IPS-18c (cell line): ENCODE measurements at regions not wholly inside any gene's neighbourhood (a gene's known extent, or its start where the extent isn't known, plus 50 kb on each side); places are given as distances from the start of the nearest gene placed in this dataset.

Source experiments
- H3K4me3 ChIP-seq: 2 replicates; pipeline ENCODE4 v1.7.0; 2013; ENCODE audit warnings: low read depth, mild to moderate bottlenecking, low read length, moderate library complexity; ENCODE audit not compliant: insufficient read depth
- H3K9me3 ChIP-seq: one replicate; pipeline ENCODE4 v1.6.1; 2013; ENCODE audit warnings: mild to moderate bottlenecking, low read length, moderate library complexity; ENCODE audit not compliant: control insufficient read depth, insufficient read depth

GRCh38 chr1:199122532-199123311, 483.9 kb downstream of the PTPRC start:
- no peak overlapping the region for H3K4me3 ChIP-seq
- no peaks in the 10 kb centered on the region for H3K9me3 ChIP-seq

- Histone ChIP-seq H3K4me3 (no peak overlapping the region), H3K9me3 (no peaks in the 10 kb centered on the region)
Measured at GRCh38 chr1:199123615-199124014, 484.8 kb downstream of the PTPRC start.

DNA sequence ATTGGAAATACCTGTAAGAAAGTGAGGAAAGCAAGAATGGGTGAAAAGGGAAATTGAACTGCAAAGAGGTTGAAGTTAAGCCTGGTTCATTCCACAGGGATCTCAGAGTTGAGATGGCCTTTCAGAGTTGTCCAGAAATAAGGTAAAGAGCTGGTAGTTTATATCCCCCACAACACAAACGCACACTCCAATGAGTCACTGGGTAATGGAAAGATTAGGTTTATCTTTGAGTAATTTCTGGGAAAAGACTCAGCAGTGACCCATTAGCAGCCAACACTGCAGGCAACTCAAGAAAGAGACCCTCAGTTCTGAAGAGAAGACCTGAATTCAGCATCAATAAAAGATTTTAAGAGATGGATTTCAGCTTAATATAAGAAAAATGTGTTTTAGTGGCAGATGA, 485.5 kb downstream of the PTPRC start:
- H3K9me3 ChIP-seq = no peaks in the 10 kb centered on the region

DNA sequence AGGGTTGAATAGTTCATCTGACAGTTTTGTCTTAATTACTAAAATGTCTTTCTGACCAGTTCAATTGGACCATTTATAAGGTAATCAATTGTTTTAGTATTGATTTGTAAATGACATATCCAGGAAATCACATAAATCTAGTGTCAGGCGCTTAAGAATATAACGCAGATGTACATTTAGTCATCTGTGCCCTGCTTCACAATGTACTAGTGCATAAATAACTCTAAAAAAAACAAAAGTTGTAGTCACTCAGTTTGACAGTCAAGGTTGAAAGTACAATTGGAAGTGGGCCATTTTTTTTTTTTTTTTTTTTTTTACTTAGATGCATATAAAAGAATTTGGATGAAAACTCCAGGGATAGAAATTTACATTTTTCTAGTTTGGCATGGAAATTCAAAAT, 490.4 kb downstream of the PTPRC start:
- Histone ChIP-seq H3K4me3 (no peak overlapping the region), H3K9me3 (no peaks in the 10 kb centered on the region)

More for the DNA sequence above, 485.5 kb downstream of the PTPRC start:
- H3K4me3 ChIP-seq = no peak overlapping the region

GRCh38 chr1:199132006-199132405, 493.2 kb downstream of the PTPRC start:
- no peak overlapping the region for H3K4me3 ChIP-seq
- no peaks in the 10 kb centered on the region for H3K9me3 ChIP-seq

- Histone ChIP-seq H3K4me3 (no peak overlapping the region), H3K9me3 (no peaks in the 10 kb centered on the region)
Measured at GRCh38 chr1:199135901-199136300, 497.1 kb downstream of the PTPRC start.

- no peak overlapping the region for H3K4me3 ChIP-seq
- H3K9me3 ChIP-seq = no peaks in the 10 kb centered on the region
Measured at GRCh38 chr1:199138061-199138460, 499.2 kb downstream of the PTPRC start.

DNA sequence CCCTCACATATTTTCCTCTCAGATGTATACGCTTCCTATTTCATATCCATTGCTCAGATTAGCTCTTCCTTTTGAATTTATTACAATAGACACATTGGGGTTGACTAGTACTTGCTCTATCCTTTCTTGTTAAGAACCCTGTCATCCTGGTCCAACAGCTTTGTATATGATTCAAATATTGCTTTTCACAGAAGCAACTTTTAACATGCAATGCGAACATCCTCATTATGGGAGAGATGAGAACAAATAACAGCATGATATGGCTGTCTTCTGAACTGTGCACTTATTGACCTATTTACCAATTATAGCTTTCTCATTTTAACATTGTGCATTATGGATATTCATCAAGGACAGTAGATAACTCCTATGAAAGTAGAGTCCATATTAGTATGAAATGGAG, 510.8 kb downstream of the PTPRC start:
- Histone ChIP-seq H3K9me3 (no peaks in the 10 kb centered on the region), H3K4me3 (no peak overlapping the region)

GRCh38 chr1:199150756-199151155, 511.9 kb downstream of the PTPRC start:
- Histone ChIP-seq H3K4me3 (no peak overlapping the region), H3K9me3 (no peaks in the 10 kb centered on the region)

- no peak overlapping the region for H3K4me3 ChIP-seq
- no peaks in the 10 kb centered on the region for H3K9me3 ChIP-seq
Measured at GRCh38 chr1:199151634-199152425, 513.0 kb downstream of the PTPRC start.

DNA sequence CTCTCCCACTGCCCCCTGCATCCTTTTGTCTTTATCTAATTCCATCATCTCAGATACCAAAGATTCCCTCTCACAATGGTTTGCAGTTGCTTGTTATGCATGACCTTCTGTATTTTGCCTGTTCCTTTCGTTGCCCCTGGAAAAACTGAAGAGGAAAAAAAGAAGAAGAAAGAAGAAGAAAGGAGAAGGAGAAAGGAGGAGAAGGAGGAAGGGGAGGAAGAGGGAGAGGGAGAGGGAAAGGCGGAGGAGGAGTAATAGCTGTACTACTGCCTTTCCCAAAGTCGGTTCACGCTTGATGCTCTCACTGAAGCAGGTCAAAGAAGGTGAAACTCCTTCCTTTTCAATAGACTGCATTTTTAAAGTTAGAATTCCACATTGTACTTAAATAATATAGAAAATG, 513.8 kb downstream of the PTPRC start:
- Histone ChIP-seq H3K4me3 (no peak overlapping the region), H3K9me3 (no peaks in the 10 kb centered on the region)

- H3K4me3 ChIP-seq = no peak overlapping the region
Measured at GRCh38 chr1:199155166-199156019, 516.6 kb downstream of the PTPRC start.

DNA sequence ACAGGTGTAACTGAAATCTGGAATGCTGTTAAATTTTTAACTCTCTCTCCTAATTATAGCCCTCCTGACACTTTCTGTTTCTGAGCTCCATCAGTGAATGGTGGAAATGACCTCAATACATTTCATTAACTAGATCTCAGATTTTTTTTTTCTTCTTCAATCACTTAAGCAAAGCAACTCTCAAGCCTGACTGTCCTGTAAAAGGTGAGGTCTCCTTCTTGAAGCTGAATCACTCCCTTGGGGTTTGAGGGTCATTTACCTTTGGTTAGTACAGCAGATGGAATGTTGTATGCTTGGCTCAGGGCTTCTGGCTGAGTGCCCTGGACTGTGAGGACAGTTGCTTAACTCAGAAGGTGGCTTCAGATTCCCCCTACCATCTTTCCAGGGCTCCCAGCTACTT, 518.7 kb downstream of the PTPRC start:
- Histone ChIP-seq H3K9me3 (no peaks in the 10 kb centered on the region), H3K4me3 (no peak overlapping the region)

More at GRCh38 chr1:199155166-199156019, 516.6 kb downstream of the PTPRC start:
- H3K9me3 ChIP-seq = no peaks in the 10 kb centered on the region

- Histone ChIP-seq H3K9me3 (no peaks in the 10 kb centered on the region), H3K4me3 (no peak overlapping the region)
Measured at GRCh38 chr1:199160521-199161318, 521.9 kb downstream of the PTPRC start.

DNA sequence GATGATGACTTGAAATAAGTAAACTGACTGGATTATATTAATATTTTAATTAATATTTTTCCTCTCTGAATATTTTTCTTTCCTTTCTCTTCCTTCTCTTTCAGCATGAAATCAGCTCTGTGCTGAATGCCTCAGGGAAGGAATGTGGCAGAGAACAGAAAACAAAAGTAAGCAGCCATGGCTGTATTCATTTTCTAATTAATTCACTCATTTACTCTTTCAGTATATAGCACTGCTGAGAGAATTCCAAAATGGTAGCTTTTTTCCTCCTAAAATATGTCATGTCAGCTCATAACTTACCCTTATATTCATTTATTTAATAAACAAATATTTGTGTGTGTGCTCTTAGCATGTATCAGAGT, 522.5 kb downstream of the PTPRC start:
- Histone ChIP-seq H3K9me3 (no peaks in the 10 kb centered on the region), H3K4me3 (no peak overlapping the region)

DNA sequence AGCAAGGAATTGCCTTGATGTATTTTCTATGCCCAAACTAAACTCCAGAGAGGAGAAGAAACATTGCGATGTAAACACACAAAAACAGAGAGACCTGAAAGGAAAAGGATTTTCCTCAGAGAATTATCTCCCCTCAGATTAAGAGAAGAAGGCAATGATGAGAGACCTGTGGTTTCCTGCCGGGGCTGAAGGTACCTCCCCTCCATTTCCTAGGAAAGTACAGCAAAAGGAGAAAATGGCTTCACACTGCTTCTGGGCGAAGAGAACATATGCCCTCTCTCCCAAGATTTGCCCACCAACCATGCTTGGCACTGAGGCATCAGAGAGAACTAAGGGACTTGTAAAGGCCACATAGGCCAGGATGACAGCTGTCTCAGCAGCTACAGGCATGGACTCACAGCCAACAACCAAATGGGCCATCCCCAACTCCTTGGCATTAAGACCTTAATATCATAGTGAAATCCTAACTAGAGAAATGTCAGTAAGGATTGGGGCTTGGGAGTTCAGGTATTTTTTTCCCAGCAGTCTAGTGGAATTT, 523.0 kb downstream of the PTPRC start:
- H3K4me3 ChIP-seq = no peak overlapping the region
- H3K9me3 ChIP-seq = no peaks in the 10 kb centered on the region

DNA sequence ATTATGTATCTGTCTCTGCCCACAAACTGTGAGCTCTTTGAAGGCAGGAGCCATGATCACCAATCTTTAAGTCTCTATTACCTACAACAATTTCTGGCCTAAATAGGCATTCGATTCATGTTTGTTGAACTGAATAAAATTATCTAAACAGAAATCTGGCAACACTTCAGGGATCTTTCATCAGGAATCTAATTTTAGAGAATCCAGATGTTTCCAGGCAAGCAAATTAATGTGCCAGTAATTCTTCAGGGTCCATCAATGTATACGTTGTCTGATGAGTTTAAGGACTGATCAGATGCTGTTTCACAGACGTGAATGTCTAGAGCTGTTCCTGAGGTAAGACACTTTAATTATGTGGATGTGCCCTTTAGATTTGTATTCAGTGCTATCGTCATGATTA, 524.4 kb downstream of the PTPRC start:
- Histone ChIP-seq H3K4me3 (no peak overlapping the region), H3K9me3 (no peaks in the 10 kb centered on the region)
